ENCODE measurements at regions not wholly inside any gene's neighbourhood (a gene's known extent, or its start where the extent isn't known, plus 50 kb on each side); places are given as distances from the start of the nearest gene placed in this dataset.
A peak's percentile ranks its signal among the peaks of the same experiment; 100 is the strongest.

- Mint-ChIP-seq H3K36me3 (ENCODE audit: low read depth) (no peaks in the 10 kb centered on the region), H3K9me3 (peaks cover 3% of the 10 kb centered on the region), H3K27ac (no peak overlapping the region), H3K4me1 (no peaks in the 10 kb centered on the region), H3K27me3 (no peaks in the 10 kb centered on the region), H3K4me3 (no peak overlapping the region)
- intact Hi-C loops (cut with micrococcal nuclease): no loop called here
- no peak for DNase-seq
Observed at GRCh38 chr6:21971541-21971940, 325.3 kb downstream of the PRL start.

- Mint-ChIP-seq H3K27ac (no peak overlapping the region), H3K9me3 (peaks cover 3% of the 10 kb centered on the region), H3K36me3 (ENCODE audit: low read depth) (no peaks in the 10 kb centered on the region), H3K27me3 (no peaks in the 10 kb centered on the region), H3K4me1 (no peaks in the 10 kb centered on the region), H3K4me3 (no peak overlapping the region)
- DNase-seq: no peak
- intact Hi-C loops (cut with micrococcal nuclease): no loop called here
Observed at GRCh38 chr6:21972516-21972915, 324.3 kb downstream of the PRL start.

GRCh38 chr6:21977346-21977745 is 319.5 kb downstream of the PRL start:
- no peak for DNase-seq
- peaks cover 3% of the 10 kb centered on the region for H3K9me3 Mint-ChIP-seq
- intact Hi-C loops (cut with micrococcal nuclease): no loop called here

GRCh38 chr6:21981235-21981833 is 315.5 kb downstream of the PRL start:
- Mint-ChIP-seq H3K9me3 (no peaks in the 10 kb centered on the region), H3K27ac (peak overlapping the region; percentile 7), H3K36me3 (ENCODE audit: low read depth) (no peaks in the 10 kb centered on the region), H3K27me3 (peaks cover 2% of the 10 kb centered on the region), H3K4me1 (peaks cover 9% of the 10 kb centered on the region), H3K4me3 (no peak overlapping the region)
- intact Hi-C loops (cut with micrococcal nuclease): no loop called here
- no peak for DNase-seq

More at GRCh38 chr6:21977346-21977745, 319.5 kb downstream of the PRL start:
- Mint-ChIP-seq H3K27ac (no peak overlapping the region), H3K36me3 (ENCODE audit: low read depth) (no peaks in the 10 kb centered on the region), H3K4me1 (peaks cover 9% of the 10 kb centered on the region), H3K4me3 (no peak overlapping the region), H3K27me3 (no peaks in the 10 kb centered on the region)

GRCh38 chr6:21984135-21984534 is 312.7 kb downstream of the PRL start:
- Mint-ChIP-seq H3K9me3 (no peaks in the 10 kb centered on the region), H3K4me1 (peaks cover 21% of the 10 kb centered on the region), H3K36me3 (ENCODE audit: low read depth) (no peaks in the 10 kb centered on the region), H3K27me3 (peaks cover 2% of the 10 kb centered on the region), H3K27ac (no peak overlapping the region), H3K4me3 (no peak overlapping the region)
- no peak for DNase-seq
- intact Hi-C loops (cut with micrococcal nuclease): no loop called here

- Mint-ChIP-seq H3K27ac (no peak overlapping the region), H3K4me3 (no peak overlapping the region), H3K4me1 (peaks cover 21% of the 10 kb centered on the region), H3K36me3 (ENCODE audit: low read depth) (no peaks in the 10 kb centered on the region), H3K9me3 (no peaks in the 10 kb centered on the region), H3K27me3 (peaks cover 2% of the 10 kb centered on the region)
- intact Hi-C loops (cut with micrococcal nuclease): no loop called here
- no peak for DNase-seq
Observed at GRCh38 chr6:21984561-21984960, 312.3 kb downstream of the PRL start.

GRCh38 chr6:21985904-21986303 is 310.9 kb downstream of the PRL start:
- Mint-ChIP-seq H3K27ac (no peak overlapping the region), H3K4me3 (no peak overlapping the region), H3K27me3 (peaks cover 2% of the 10 kb centered on the region), H3K9me3 (no peaks in the 10 kb centered on the region), H3K36me3 (ENCODE audit: low read depth) (no peaks in the 10 kb centered on the region), H3K4me1 (peaks cover 13% of the 10 kb centered on the region)
- DNase-seq: no peak
- intact Hi-C loops (cut with micrococcal nuclease): no loop called here

GRCh38 chr6:21986703-21987102 is 310.1 kb downstream of the PRL start:
- peaks cover 2% of the 10 kb centered on the region for H3K27me3 Mint-ChIP-seq
- no peaks in the 10 kb centered on the region for H3K9me3 Mint-ChIP-seq
- peaks cover 12% of the 10 kb centered on the region for H3K4me1 Mint-ChIP-seq
- no peaks in the 10 kb centered on the region for H3K36me3 Mint-ChIP-seq (ENCODE audit: low read depth)
- peak overlapping the region; percentile 23 for H3K27ac Mint-ChIP-seq
- intact Hi-C loops (cut with micrococcal nuclease): no loop called here
- no peak for DNase-seq
- no peak overlapping the region for H3K4me3 Mint-ChIP-seq

- Mint-ChIP-seq H3K27me3 (peaks cover 2% of the 10 kb centered on the region), H3K27ac (peak overlapping the region; percentile 17), H3K4me3 (peak overlapping the region; percentile 12), H3K36me3 (ENCODE audit: low read depth) (no peaks in the 10 kb centered on the region), H3K4me1 (peaks cover 16% of the 10 kb centered on the region), H3K9me3 (no peaks in the 10 kb centered on the region)
- DNase-seq: peak; percentile 70
- intact Hi-C loops (cut with micrococcal nuclease): no loop called here
Observed at GRCh38 chr6:21987501-21987957, 309.3 kb downstream of the PRL start.

- Mint-ChIP-seq H3K9me3 (no peaks in the 10 kb centered on the region), H3K4me1 (peaks cover 18% of the 10 kb centered on the region), H3K4me3 (no peak overlapping the region), H3K36me3 (ENCODE audit: low read depth) (no peaks in the 10 kb centered on the region), H3K27ac (no peak overlapping the region), H3K27me3 (no peaks in the 10 kb centered on the region)
- DNase-seq: no peak
- intact Hi-C loops (cut with micrococcal nuclease): no loop called here
Observed at GRCh38 chr6:21990577-21990976, 306.3 kb downstream of the PRL start.

GRCh38 chr6:21992178-21992967 is 304.5 kb downstream of the PRL start:
- peak; percentile 57 for DNase-seq
- Mint-ChIP-seq H3K4me3 (no peak overlapping the region), H3K27ac (no peak overlapping the region), H3K4me1 (peaks cover 10% of the 10 kb centered on the region), H3K36me3 (ENCODE audit: low read depth) (no peaks in the 10 kb centered on the region), H3K27me3 (no peaks in the 10 kb centered on the region), H3K9me3 (no peaks in the 10 kb centered on the region)
- intact Hi-C loops (cut with micrococcal nuclease): no loop called here

- intact Hi-C loops (cut with micrococcal nuclease): no loop called here
- H3K27ac Mint-ChIP-seq: no peak overlapping the region
- no peak for DNase-seq
- no peaks in the 10 kb centered on the region for H3K36me3 Mint-ChIP-seq (ENCODE audit: low read depth)
- no peaks in the 10 kb centered on the region for H3K27me3 Mint-ChIP-seq
- H3K4me3 Mint-ChIP-seq: no peak overlapping the region
- H3K4me1 Mint-ChIP-seq: peaks cover 6% of the 10 kb centered on the region
- no peaks in the 10 kb centered on the region for H3K9me3 Mint-ChIP-seq
Observed at GRCh38 chr6:21993841-21994240, 303.0 kb downstream of the PRL start.

GRCh38 chr6:21994821-21995220 is 302.0 kb downstream of the PRL start:
- Mint-ChIP-seq H3K9me3 (no peaks in the 10 kb centered on the region), H3K36me3 (ENCODE audit: low read depth) (no peaks in the 10 kb centered on the region), H3K4me1 (peaks cover 6% of the 10 kb centered on the region), H3K4me3 (no peak overlapping the region), H3K27me3 (peaks cover 2% of the 10 kb centered on the region), H3K27ac (no peak overlapping the region)
- intact Hi-C loops (cut with micrococcal nuclease): no loop called here
- no peak for DNase-seq

- Mint-ChIP-seq H3K27me3 (peaks cover 2% of the 10 kb centered on the region), H3K4me1 (peaks cover 6% of the 10 kb centered on the region), H3K4me3 (no peak overlapping the region), H3K36me3 (ENCODE audit: low read depth) (no peaks in the 10 kb centered on the region), H3K27ac (no peak overlapping the region), H3K9me3 (no peaks in the 10 kb centered on the region)
- intact Hi-C loops (cut with micrococcal nuclease): no loop called here
- no peak for DNase-seq
Observed at GRCh38 chr6:21995318-21995717, 301.5 kb downstream of the PRL start.
